SK-N-SH treated with all-trans-retinoic acid at 6 μM for 48 hours (cell line): ENCODE measurements at regions not wholly inside any gene's neighbourhood (a gene's known extent, or its start where the extent isn't known, plus 50 kb on each side); places are given as distances from the start of the nearest gene placed in this dataset.

Source experiments
- ATAC-seq: fragments of 200-7000 bp; cut with Tn5 transposase; 3 replicates; pipeline ENCODE4 v1.9.1; 2020; ENCODE audit warnings: mild to moderate bottlenecking, moderate library complexity
- ARNTL ChIP-seq: fragments of 450-650 bp; formaldehyde crosslinking; IDR thresholded peaks from 2 replicates; pipeline ENCODE4 v1.5.0; 2020; ENCODE audit warnings: low read depth, mild to moderate bottlenecking, moderate library complexity, borderline replicate concordance
- BACH2 ChIP-seq: fragments of 250-450 bp; sonication (Bioruptor Pico); IDR thresholded peaks from 2 replicates; pipeline ENCODE4 v1.9.0; 2021; ENCODE audit warnings: mild to moderate bottlenecking, borderline replicate concordance
- CREB5 ChIP-seq: fragments of 250-450 bp; sonication (Bioruptor Pico); IDR thresholded peaks from 2 replicates; pipeline ENCODE4 v1.5.1; 2020; ENCODE audit warnings: low read depth, mild to moderate bottlenecking, moderate library complexity
- CSDC2 ChIP-seq: fragments of 250-450 bp; sonication (Bioruptor Pico); IDR thresholded peaks from 2 replicates; pipeline ENCODE4 v1.5.0; 2020; ENCODE audit warnings: mild to moderate bottlenecking, moderate library complexity
- CSRNP3 ChIP-seq: fragments of 250-450 bp; sonication (Bioruptor Pico); IDR thresholded peaks from 2 replicates; pipeline ENCODE4 v1.5.1; 2021; ENCODE audit warnings: mild to moderate bottlenecking, moderate library complexity
- ESRRG ChIP-seq: fragments of 250-450 bp; sonication (Bioruptor Pico); IDR thresholded peaks from 2 replicates; pipeline ENCODE4 v1.6.1; 2021; ENCODE audit warnings: mild to moderate bottlenecking
- GLIS3 ChIP-seq: fragments of 250-450 bp; sonication (Bioruptor Pico); IDR thresholded peaks from 2 replicates; pipeline ENCODE4 v1.5.0; 2020; ENCODE audit warnings: mild to moderate bottlenecking, moderate library complexity
- ISL1 ChIP-seq: fragments of 250-450 bp; sonication (Bioruptor Pico); IDR thresholded peaks from 2 replicates; pipeline ENCODE4 v2.1.2; 2022; ENCODE audit warnings: mild to moderate bottlenecking, moderate library complexity
- OSR1 ChIP-seq: fragments of 250-450 bp; sonication (Bioruptor Pico); IDR thresholded peaks from 2 replicates; pipeline ENCODE4 v1.8.0; 2022; ENCODE audit warnings: moderate library complexity, mild to moderate bottlenecking, inconsistent platforms
- PATZ1 ChIP-seq: fragments of 250-450 bp; sonication (Bioruptor Pico); IDR thresholded peaks from 2 replicates; pipeline ENCODE4 v1.8.0; 2020; ENCODE audit warnings: mild to moderate bottlenecking, moderate library complexity, borderline replicate concordance
- POU6F1 ChIP-seq: fragments of 250-450 bp; sonication (Bioruptor Pico); IDR thresholded peaks from 2 replicates; pipeline ENCODE4 v1.8.0; 2021; ENCODE audit warnings: low read depth, mild to moderate bottlenecking, moderate library complexity, borderline replicate concordance
- PPARA ChIP-seq: fragments of 250-450 bp; sonication (Bioruptor Pico); IDR thresholded peaks from 2 replicates; pipeline ENCODE4 v1.5.0; 2020; ENCODE audit warnings: mild to moderate bottlenecking, borderline replicate concordance
- SNAI2 ChIP-seq: fragments of 250-450 bp; sonication (Bioruptor Pico); IDR thresholded peaks from 2 replicates; pipeline ENCODE4 v1.5.0; 2020; ENCODE audit warnings: mild to moderate bottlenecking, moderate library complexity
- TCF4 ChIP-seq: fragments of 250-450 bp; sonication (Bioruptor Pico); IDR thresholded peaks from 2 replicates; pipeline ENCODE4 v1.8.0; 2021; ENCODE audit warnings: mild to moderate bottlenecking, moderate library complexity, borderline replicate concordance
- TSHZ2 ChIP-seq: fragments of 250-450 bp; sonication (Bioruptor Pico); IDR thresholded peaks from 2 replicates; pipeline ENCODE4 v1.5.0; 2020; ENCODE audit warnings: mild to moderate bottlenecking, moderate library complexity
- ZC3H10 ChIP-seq: fragments of 250-450 bp; sonication (Bioruptor Pico); IDR thresholded peaks from 2 replicates; pipeline ENCODE4 v1.5.1; 2021; ENCODE audit warnings: mild to moderate bottlenecking, moderate library complexity
- ZFP3 ChIP-seq: fragments of 250-450 bp; sonication (Bioruptor Pico); IDR thresholded peaks from 2 replicates; pipeline ENCODE4 v1.5.0; 2020; ENCODE audit warnings: mild to moderate bottlenecking, moderate library complexity
- ZFP30 ChIP-seq: fragments of 450-650 bp; formaldehyde crosslinking; IDR thresholded peaks from 2 replicates; pipeline ENCODE4 v1.5.0; 2022; ENCODE audit warnings: mild to moderate bottlenecking, moderate library complexity
- ZNF565 ChIP-seq: fragments of 450-650 bp; formaldehyde crosslinking; conservative IDR thresholded peaks from 2 replicates; pipeline ENCODE4 v1.5.0; 2020; ENCODE audit warnings: low read depth, mild to moderate bottlenecking, moderate library complexity
- ZNF70 ChIP-seq: fragments of 450-650 bp; formaldehyde crosslinking; IDR thresholded peaks from 2 replicates; pipeline ENCODE4 v1.5.0; 2020; ENCODE audit warnings: mild to moderate bottlenecking, moderate library complexity
- ZNF8 ChIP-seq: fragments of 450-650 bp; formaldehyde crosslinking; IDR thresholded peaks from 2 replicates; pipeline ENCODE4 v1.5.0; 2020; ENCODE audit warnings: mild to moderate bottlenecking, moderate library complexity

GRCh38 chr7:42550706-42551470 lies 313.9 kb upstream of the GLI3 start:
- no peak for ATAC-seq
- TF ChIP-seq ZC3H10 (CRISPR knock-in tag) (no peak), ESRRG (no peak), CREB5 (CRISPR knock-in tag) (no peak), ZNF8 (CRISPR knock-in tag) (no peak), POU6F1 (CRISPR knock-in tag) (no peak), PATZ1 (CRISPR knock-in tag) (no peak), ISL1 (CRISPR knock-in tag) (no peak), OSR1 (CRISPR knock-in tag) (no peak), CSDC2 (CRISPR knock-in tag) (no peak), TSHZ2 (no peak), ZNF565 (CRISPR knock-in tag) (no peak), PPARA (CRISPR knock-in tag) (no peak), TCF4 (no peak), BACH2 (CRISPR knock-in tag) (no peak), ZFP30 (CRISPR knock-in tag) (no peak), ZFP3 (CRISPR knock-in tag) (no peak), SNAI2 (CRISPR knock-in tag) (no peak), CSRNP3 (CRISPR knock-in tag) (no peak), ARNTL (CRISPR knock-in tag) (no peak)

GRCh38 chr7:42549866-42550485 lies 313.0 kb upstream of the GLI3 start:
- no peak for ATAC-seq
- TF ChIP-seq ZNF70 (CRISPR knock-in tag) (no peak), CSDC2 (CRISPR knock-in tag) (no peak), TSHZ2 (no peak), ISL1 (CRISPR knock-in tag) (no peak), SNAI2 (CRISPR knock-in tag) (no peak), BACH2 (CRISPR knock-in tag) (no peak), ZNF565 (CRISPR knock-in tag) (no peak), ZNF8 (CRISPR knock-in tag) (no peak), GLIS3 (no peak)
